HUES64 (cell line): ENCODE measurements at regions not wholly inside any gene's neighbourhood (a gene's known extent, or its start where the extent isn't known, plus 50 kb on each side); places are given as distances from the start of the nearest gene placed in this dataset.

Experiments used
- H3K27ac ChIP-seq: 2 replicates; pipeline ENCODE4 v1.7.0; 2013; ENCODE audit warnings: low read depth, low read length, inconsistent platforms
- H3K27me3 ChIP-seq: 2 replicates; pipeline ENCODE4 v1.6.1; 2013; ENCODE audit warnings: mild to moderate bottlenecking, low read length; ENCODE audit not compliant: insufficient read depth
- H3K36me3 ChIP-seq: 2 replicates; pipeline ENCODE4 v1.6.1; 2013; ENCODE audit warnings: mild to moderate bottlenecking, low read length; ENCODE audit not compliant: insufficient read depth
- H3K4me1 ChIP-seq: 2 replicates; pipeline ENCODE4 v1.6.1; 2013; ENCODE audit warnings: mild to moderate bottlenecking, low read length, moderate library complexity; ENCODE audit not compliant: insufficient read depth
- H3K4me3 ChIP-seq: 2 replicates; pipeline ENCODE4 v1.5.1; 2013; ENCODE audit warnings: mild to moderate bottlenecking, low read length, moderate library complexity
- H3K9ac ChIP-seq: 2 replicates; pipeline ENCODE4 v1.6.1; 2013; ENCODE audit warnings: mild to moderate bottlenecking, low read depth, low read length
- H3K9me3 ChIP-seq: 2 replicates; pipeline ENCODE4 v1.6.1; 2013; ENCODE audit warnings: low read depth, low read length; ENCODE audit not compliant: insufficient read depth
- WGBS: fragments of 150-250, 120-280 bp; methylation state at CpG from one replicate; pipeline ENCODE4 v1.1.7; 2013; ENCODE audit warnings: missing lambda C conversion rate; 5-methylcytosine and 5-hydroxymethylcytosine counted together

- Histone ChIP-seq H3K27me3 (no peaks in the 10 kb centered on the region), H3K4me3 (no peak overlapping the region), H3K9ac (no peak overlapping the region), H3K36me3 (no peaks in the 10 kb centered on the region), H3K9me3 (no peaks in the 10 kb centered on the region), H3K4me1 (no peaks in the 10 kb centered on the region), H3K27ac (no peak overlapping the region)
- WGBS: 93% methylated on average over 3 of the region's 3 CpGs
Measured at GRCh38 chr2:67839668-67840067, 223.1 kb downstream of the C1D start.

- 57% methylated on average over 5 of the region's 5 CpGs for WGBS
- no peak overlapping the region for H3K9ac ChIP-seq
- H3K27ac ChIP-seq: no peak overlapping the region
- H3K27me3 ChIP-seq: no peaks in the 10 kb centered on the region
- H3K4me3 ChIP-seq: no peak overlapping the region
- H3K36me3 ChIP-seq: no peaks in the 10 kb centered on the region
- no peaks in the 10 kb centered on the region for H3K9me3 ChIP-seq
- H3K4me1 ChIP-seq: no peaks in the 10 kb centered on the region
Measured at GRCh38 chr2:67840460-67841068, 222.2 kb downstream of the C1D start.

- H3K4me1 ChIP-seq: peaks cover 5% of the 10 kb centered on the region
- 85% methylated on average over 2 of the region's 2 CpGs for WGBS
- H3K27ac ChIP-seq: no peak overlapping the region
- no peaks in the 10 kb centered on the region for H3K9me3 ChIP-seq
- H3K4me3 ChIP-seq: no peak overlapping the region
- no peaks in the 10 kb centered on the region for H3K36me3 ChIP-seq
- H3K27me3 ChIP-seq: no peaks in the 10 kb centered on the region
- no peak overlapping the region for H3K9ac ChIP-seq
Measured at GRCh38 chr2:67841711-67842110, 221.1 kb downstream of the C1D start.

- H3K4me3 ChIP-seq: no peak overlapping the region
- H3K9ac ChIP-seq: no peak overlapping the region
- WGBS: 92% methylated on average over 9 of the region's 9 CpGs
- peaks cover 5% of the 10 kb centered on the region for H3K4me1 ChIP-seq
- no peak overlapping the region for H3K27ac ChIP-seq
- H3K27me3 ChIP-seq: no peaks in the 10 kb centered on the region
- no peaks in the 10 kb centered on the region for H3K36me3 ChIP-seq
- no peaks in the 10 kb centered on the region for H3K9me3 ChIP-seq
Measured at GRCh38 chr2:67842375-67842959, 220.3 kb downstream of the C1D start.

- H3K27ac ChIP-seq: no peak overlapping the region
- 100% methylated on average over 1 of the region's 1 CpG for WGBS
- no peak overlapping the region for H3K9ac ChIP-seq
- no peaks in the 10 kb centered on the region for H3K27me3 ChIP-seq
- H3K36me3 ChIP-seq: no peaks in the 10 kb centered on the region
- no peaks in the 10 kb centered on the region for H3K9me3 ChIP-seq
- peaks cover 5% of the 10 kb centered on the region for H3K4me1 ChIP-seq
- H3K4me3 ChIP-seq: no peak overlapping the region
Measured at GRCh38 chr2:67844024-67844540, 218.7 kb downstream of the C1D start.

- 87% methylated on average over 7 of the region's 8 CpGs for WGBS
- H3K27me3 ChIP-seq: no peaks in the 10 kb centered on the region
- no peaks in the 10 kb centered on the region for H3K36me3 ChIP-seq
- H3K4me1 ChIP-seq: peaks cover 5% of the 10 kb centered on the region
- no peak overlapping the region for H3K4me3 ChIP-seq
- no peaks in the 10 kb centered on the region for H3K9me3 ChIP-seq
- no peak overlapping the region for H3K27ac ChIP-seq
- H3K9ac ChIP-seq: no peak overlapping the region
Measured at GRCh38 chr2:67845621-67846369, 217.0 kb downstream of the C1D start.

GRCh38 chr2:67846370-67847070 is 216.3 kb downstream of the C1D start:
- Histone ChIP-seq H3K27ac (no peak overlapping the region), H3K9me3 (no peaks in the 10 kb centered on the region)
- WGBS: 33% methylated on average over 16 of the region's 16 CpGs

GRCh38 chr2:67848551-67849285 is 214.1 kb downstream of the C1D start:
- no peaks in the 10 kb centered on the region for H3K27me3 ChIP-seq
- no peak overlapping the region for H3K9ac ChIP-seq
- no peak overlapping the region for H3K4me3 ChIP-seq
- H3K4me1 ChIP-seq: peaks cover 5% of the 10 kb centered on the region
- no peaks in the 10 kb centered on the region for H3K9me3 ChIP-seq
- no peaks in the 10 kb centered on the region for H3K36me3 ChIP-seq
- WGBS: 93% methylated on average over 6 of the region's 6 CpGs
- H3K27ac ChIP-seq: no peak overlapping the region

More at GRCh38 chr2:67846370-67847070, 216.3 kb downstream of the C1D start:
- Histone ChIP-seq H3K36me3 (no peaks in the 10 kb centered on the region), H3K27me3 (no peaks in the 10 kb centered on the region), H3K9ac (no peak overlapping the region), H3K4me1 (peaks cover 5% of the 10 kb centered on the region), H3K4me3 (no peak overlapping the region)

GRCh38 chr2:67851016-67851415 is 211.8 kb downstream of the C1D start:
- Histone ChIP-seq H3K4me1 (peaks cover 4% of the 10 kb centered on the region), H3K36me3 (no peaks in the 10 kb centered on the region), H3K27me3 (no peaks in the 10 kb centered on the region), H3K4me3 (no peak overlapping the region), H3K27ac (no peak overlapping the region), H3K9me3 (no peaks in the 10 kb centered on the region), H3K9ac (no peak overlapping the region)
- whole genome bisulfite sequencing: over 99% methylated on average over 3 of the region's 3 CpGs

- no peaks in the 10 kb centered on the region; the same call in 1 of the 2 replicates for H3K4me1 ChIP-seq
- no peaks in the 10 kb centered on the region for H3K27me3 ChIP-seq
- no peak overlapping the region for H3K9ac ChIP-seq
- H3K36me3 ChIP-seq: no peaks in the 10 kb centered on the region
- no peaks in the 10 kb centered on the region for H3K9me3 ChIP-seq
- no peak overlapping the region for H3K27ac ChIP-seq
- 76% methylated on average over 8 of the region's 8 CpGs for WGBS
- H3K4me3 ChIP-seq: no peak overlapping the region
Measured at GRCh38 chr2:67851956-67852824, 210.6 kb downstream of the C1D start.
